ENCODE measurements at regions not wholly inside any gene's neighbourhood (a gene's known extent, or its start where the extent isn't known, plus 50 kb on each side); places are given as distances from the start of the nearest gene placed in this dataset.

DNA sequence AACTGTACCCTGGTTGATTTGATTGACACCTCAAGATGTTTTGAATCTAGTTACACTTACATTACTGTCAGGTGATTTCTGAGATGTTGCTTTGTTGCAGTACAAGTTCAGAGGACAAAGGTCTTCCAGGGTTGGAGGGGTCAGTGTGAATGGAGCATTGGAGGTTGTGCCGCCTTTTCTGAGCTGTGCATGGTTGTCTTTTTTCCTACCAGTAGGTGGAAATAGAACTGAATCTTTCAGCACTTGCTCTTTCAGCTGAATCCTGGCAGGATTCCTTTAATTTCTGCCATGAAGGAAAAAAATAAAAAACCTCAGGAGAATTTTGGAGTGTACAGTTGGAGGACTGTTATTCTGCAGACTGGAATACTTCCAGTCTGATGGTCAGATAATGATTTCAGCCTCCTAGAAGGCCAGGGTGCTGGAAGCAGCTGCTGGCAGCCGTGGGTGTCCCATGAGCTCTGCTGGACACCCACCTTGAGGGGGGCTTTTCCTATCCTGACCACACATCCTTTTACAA lies 82.7 kb downstream of the PLCE1 start:
- Mint-ChIP-seq H3K27me3 (no peaks in the 10 kb centered on the region), H3K9me3 (ENCODE audit: low read depth) (peaks cover 11% of the 10 kb centered on the region), H3K27ac (no peak overlapping the region), H3K4me3 (ENCODE audit: low read depth) (no peak overlapping the region), H3K36me3 (ENCODE audit: insufficient read depth) (peaks cover 7% of the 10 kb centered on the region), H3K4me1 (ENCODE audit: low read depth) (peaks cover 5% of the 10 kb centered on the region)
- TF ChIP-seq, protein P1, sequence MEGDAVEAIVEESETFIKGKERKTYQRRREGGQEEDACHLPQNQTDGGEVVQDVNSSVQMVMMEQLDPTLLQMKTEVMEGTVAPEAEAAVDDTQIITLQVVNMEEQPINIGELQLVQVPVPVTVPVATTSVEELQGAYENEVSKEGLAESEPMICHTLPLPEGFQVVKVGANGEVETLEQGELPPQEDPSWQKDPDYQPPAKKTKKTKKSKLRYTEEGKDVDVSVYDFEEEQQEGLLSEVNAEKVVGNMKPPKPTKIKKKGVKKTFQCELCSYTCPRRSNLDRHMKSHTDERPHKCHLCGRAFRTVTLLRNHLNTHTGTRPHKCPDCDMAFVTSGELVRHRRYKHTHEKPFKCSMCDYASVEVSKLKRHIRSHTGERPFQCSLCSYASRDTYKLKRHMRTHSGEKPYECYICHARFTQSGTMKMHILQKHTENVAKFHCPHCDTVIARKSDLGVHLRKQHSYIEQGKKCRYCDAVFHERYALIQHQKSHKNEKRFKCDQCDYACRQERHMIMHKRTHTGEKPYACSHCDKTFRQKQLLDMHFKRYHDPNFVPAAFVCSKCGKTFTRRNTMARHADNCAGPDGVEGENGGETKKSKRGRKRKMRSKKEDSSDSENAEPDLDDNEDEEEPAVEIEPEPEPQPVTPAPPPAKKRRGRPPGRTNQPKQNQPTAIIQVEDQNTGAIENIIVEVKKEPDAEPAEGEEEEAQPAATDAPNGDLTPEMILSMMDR (IDR thresholded peaks at IDR 0.05; ENCODE audit: unreplicated experiment) = peak; percentile 48
- DNase-seq (ENCODE audit: low spot score, unreplicated experiment) = no peak

DNA sequence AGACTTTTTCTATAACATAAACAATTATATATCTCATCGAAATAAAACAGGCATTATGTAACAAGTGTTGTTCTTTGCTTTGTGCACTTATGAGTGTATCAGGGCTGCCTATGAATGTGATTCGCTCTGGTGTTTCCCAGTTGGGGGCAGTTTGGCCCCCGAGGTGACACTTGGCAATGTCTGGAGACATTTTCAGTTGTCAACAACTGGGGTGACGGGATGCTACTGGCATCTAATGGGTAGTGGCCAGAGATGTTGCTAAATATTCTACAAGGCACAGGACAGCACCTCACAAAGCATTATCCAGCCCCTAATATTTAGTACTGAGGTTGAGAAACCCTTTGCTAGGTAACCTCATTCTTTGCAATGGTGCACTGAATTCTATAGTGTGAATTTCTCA lies 83.3 kb downstream of the PLCE1 start:
- no peaks in the 10 kb centered on the region for H3K27me3 Mint-ChIP-seq
- peaks cover 18% of the 10 kb centered on the region for H3K9me3 Mint-ChIP-seq (ENCODE audit: low read depth)
- H3K27ac Mint-ChIP-seq = no peak overlapping the region
- TF ChIP-seq, protein P1 (IDR thresholded peaks at IDR 0.05; ENCODE audit: unreplicated experiment) = no peak
- H3K4me1 Mint-ChIP-seq (ENCODE audit: low read depth) = peaks cover 5% of the 10 kb centered on the region
- peaks cover 9% of the 10 kb centered on the region for H3K36me3 Mint-ChIP-seq (ENCODE audit: insufficient read depth)
- no peak overlapping the region for H3K4me3 Mint-ChIP-seq (ENCODE audit: low read depth)
- DNase-seq (ENCODE audit: low spot score, unreplicated experiment) = no peak

DNA sequence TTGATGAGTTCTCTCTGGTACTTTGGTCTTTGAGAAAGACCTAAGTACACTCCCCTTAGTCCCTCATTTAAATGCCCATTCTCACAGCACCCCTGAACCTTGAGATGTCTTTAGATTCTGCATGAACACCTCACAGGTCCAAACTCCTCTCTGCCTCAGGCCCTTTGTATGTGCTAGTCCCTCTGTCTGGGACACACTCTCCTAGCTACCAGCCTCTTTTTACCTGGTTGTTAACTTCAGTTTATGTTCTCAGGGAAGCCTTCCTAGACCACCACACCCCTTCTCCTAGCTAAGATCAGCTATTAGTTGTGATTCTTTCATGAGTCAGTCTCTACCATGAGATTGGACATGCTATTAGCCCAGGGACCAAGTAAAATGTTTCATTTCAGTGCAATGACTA lies 86.4 kb downstream of the PLCE1 start:
- no peak overlapping the region for H3K4me3 Mint-ChIP-seq (ENCODE audit: low read depth)
- H3K9me3 Mint-ChIP-seq (ENCODE audit: low read depth) = peaks cover 18% of the 10 kb centered on the region
- peak overlapping the region; percentile 12 for H3K27ac Mint-ChIP-seq
- no peaks in the 10 kb centered on the region for H3K27me3 Mint-ChIP-seq
- H3K36me3 Mint-ChIP-seq (ENCODE audit: insufficient read depth) = peaks cover 8% of the 10 kb centered on the region
- peaks cover 6% of the 10 kb centered on the region for H3K4me1 Mint-ChIP-seq (ENCODE audit: low read depth)
- TF ChIP-seq, protein P1 (IDR thresholded peaks at IDR 0.05; ENCODE audit: unreplicated experiment) = no peak
- no peak for DNase-seq (ENCODE audit: low spot score, unreplicated experiment)

DNA sequence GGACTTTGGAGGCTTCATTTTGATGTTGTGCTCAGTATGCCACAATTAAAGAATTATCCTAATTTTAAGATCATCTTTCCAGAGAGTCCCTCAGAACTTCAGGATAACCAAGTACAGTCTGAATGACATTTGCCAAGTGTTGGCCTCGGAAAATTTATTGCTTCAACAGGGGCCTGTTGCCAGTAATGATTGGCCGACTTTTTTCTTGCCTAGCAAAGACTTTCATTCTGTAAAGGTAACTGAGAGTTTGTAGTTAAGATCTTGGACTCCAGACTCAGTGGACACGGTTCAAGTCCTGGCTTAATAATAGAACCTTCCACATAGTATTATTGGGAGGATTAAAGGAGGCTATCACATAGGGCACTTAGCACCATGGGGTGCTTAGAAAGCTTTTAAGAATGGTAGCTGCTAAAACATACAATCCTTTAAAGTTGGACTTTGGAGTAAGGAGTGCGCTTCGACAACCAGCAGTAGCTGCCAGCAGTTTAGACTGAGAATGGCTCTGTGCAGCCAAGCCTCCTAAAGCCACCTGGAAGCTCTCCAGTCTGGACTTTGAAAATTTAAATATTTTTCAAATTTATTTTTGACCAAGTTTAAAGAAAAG lies 90.0 kb downstream of the PLCE1 start:
- DNase-seq (ENCODE audit: low spot score, unreplicated experiment) = no peak
- TF ChIP-seq, protein P1 (IDR thresholded peaks at IDR 0.05; ENCODE audit: unreplicated experiment) = no peak
- Mint-ChIP-seq H3K9me3 (ENCODE audit: low read depth) (peaks cover 18% of the 10 kb centered on the region), H3K27me3 (no peaks in the 10 kb centered on the region), H3K4me3 (ENCODE audit: low read depth) (no peak overlapping the region), H3K4me1 (ENCODE audit: low read depth) (peaks cover 10% of the 10 kb centered on the region), H3K36me3 (ENCODE audit: insufficient read depth) (peaks cover 8% of the 10 kb centered on the region), H3K27ac (no peak overlapping the region)

DNA sequence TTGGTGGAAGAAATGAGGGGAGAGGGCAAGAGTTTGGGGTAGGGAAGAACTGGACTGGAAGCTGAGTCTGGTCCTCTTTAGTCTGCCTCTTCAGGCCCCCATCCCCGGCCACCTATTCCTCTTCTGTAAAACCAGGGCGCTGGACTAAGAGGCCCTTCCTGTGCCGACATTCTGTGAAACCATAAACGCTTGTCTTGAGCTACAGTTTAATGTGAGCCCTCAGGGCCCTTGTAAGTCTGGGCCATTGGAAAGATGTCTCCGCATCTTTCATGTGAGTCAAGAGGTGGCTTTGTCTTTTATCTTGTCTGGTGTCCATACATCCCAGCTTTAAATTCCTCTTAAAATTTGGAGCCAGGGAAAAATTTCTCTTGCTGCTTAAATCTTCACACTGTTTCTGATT lies 90.6 kb downstream of the PLCE1 start:
- Mint-ChIP-seq H3K36me3 (ENCODE audit: insufficient read depth) (peaks cover 8% of the 10 kb centered on the region), H3K27ac (no peak overlapping the region), H3K9me3 (ENCODE audit: low read depth) (peaks cover 18% of the 10 kb centered on the region), H3K4me1 (ENCODE audit: low read depth) (peaks cover 12% of the 10 kb centered on the region), H3K4me3 (ENCODE audit: low read depth) (no peak overlapping the region), H3K27me3 (no peaks in the 10 kb centered on the region)
- no peak for DNase-seq (ENCODE audit: low spot score, unreplicated experiment)
- TF ChIP-seq, protein P1 (IDR thresholded peaks at IDR 0.05; ENCODE audit: unreplicated experiment) = no peak
